ENCODE measurements at regions not wholly inside any gene's neighbourhood (a gene's known extent, or its start where the extent isn't known, plus 50 kb on each side); places are given as distances from the start of the nearest gene placed in this dataset.

DNA sequence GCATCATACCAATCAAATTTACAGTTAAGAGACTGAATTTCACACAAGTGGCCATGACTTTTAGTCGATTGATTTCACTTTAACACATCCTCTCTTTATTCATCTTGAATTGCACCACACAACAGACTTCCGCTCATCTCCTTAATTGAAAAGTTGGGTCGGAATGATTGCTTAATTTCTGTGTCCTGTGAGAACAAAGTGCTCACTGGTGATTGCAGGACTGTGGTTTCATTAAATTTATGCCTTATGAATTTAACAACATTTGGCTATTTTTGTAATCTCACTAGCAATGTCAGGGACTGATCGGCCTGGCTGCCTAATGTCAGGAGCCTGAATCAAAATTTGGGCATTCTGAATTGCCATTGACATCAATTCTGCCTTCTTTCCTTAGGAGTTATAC lies 1447.3 kb upstream of the ACO1 start:
- TF ChIP-seq POLR2A (IDR thresholded peaks at IDR 0.05): no peak
- TF ChIP-seq, protein P1, sequence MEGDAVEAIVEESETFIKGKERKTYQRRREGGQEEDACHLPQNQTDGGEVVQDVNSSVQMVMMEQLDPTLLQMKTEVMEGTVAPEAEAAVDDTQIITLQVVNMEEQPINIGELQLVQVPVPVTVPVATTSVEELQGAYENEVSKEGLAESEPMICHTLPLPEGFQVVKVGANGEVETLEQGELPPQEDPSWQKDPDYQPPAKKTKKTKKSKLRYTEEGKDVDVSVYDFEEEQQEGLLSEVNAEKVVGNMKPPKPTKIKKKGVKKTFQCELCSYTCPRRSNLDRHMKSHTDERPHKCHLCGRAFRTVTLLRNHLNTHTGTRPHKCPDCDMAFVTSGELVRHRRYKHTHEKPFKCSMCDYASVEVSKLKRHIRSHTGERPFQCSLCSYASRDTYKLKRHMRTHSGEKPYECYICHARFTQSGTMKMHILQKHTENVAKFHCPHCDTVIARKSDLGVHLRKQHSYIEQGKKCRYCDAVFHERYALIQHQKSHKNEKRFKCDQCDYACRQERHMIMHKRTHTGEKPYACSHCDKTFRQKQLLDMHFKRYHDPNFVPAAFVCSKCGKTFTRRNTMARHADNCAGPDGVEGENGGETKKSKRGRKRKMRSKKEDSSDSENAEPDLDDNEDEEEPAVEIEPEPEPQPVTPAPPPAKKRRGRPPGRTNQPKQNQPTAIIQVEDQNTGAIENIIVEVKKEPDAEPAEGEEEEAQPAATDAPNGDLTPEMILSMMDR (IDR thresholded peaks at IDR 0.05): no peak
